ENCODE measurements at regions not wholly inside any gene's neighbourhood (a gene's known extent, or its start where the extent isn't known, plus 50 kb on each side); places are given as distances from the start of the nearest gene placed in this dataset.

- TF ChIP-seq CTCF (conservative IDR thresholded peaks at IDR 0.05 in 1 of 2, IDR thresholded peaks at IDR 0.05 in 1 of 2; ENCODE audit: extremely low read depth in 1 of 2, insufficient read depth in 1 of 2, low read depth in 1 of 2, low read length in 2 of 2): no peak
- no peak for TF ChIP-seq EZH2 (IDR thresholded peaks at IDR 0.05; ENCODE audit: borderline replicate concordance, low read length)
Observed at GRCh38 chr6:165715428-165715827, 52.4 kb upstream of the PDE10A start.

Measured in mammary epithelial cell (primary cell).